Activated T-cell treated with anti-CD3 and anti-CD28 coated beads, Interleukin-2, amount 50 U/mL, for 4 hours (primary cell): ENCODE measurements at regions not wholly inside any gene's neighbourhood (a gene's known extent, or its start where the extent isn't known, plus 50 kb on each side); places are given as distances from the start of the nearest gene placed in this dataset.

Experiments
- ATAC-seq, 2 donors: fragments of 200-7000 bp; cut with Tn5 transposase; one replicate each; pipeline ENCODE4 v1.10.0; 2021
- DNase-seq: peaks from one replicate; pipeline ENCODE4 v3.0.0-alpha.2; 2020
- H3K27me3 Mint-ChIP-seq: one replicate; pipeline ENCODE4 v1.8.0; 2021; ENCODE audit warnings: low read depth, mixed read lengths
- H3K36me3 Mint-ChIP-seq: one replicate; pipeline ENCODE4 v1.8.0; 2022; ENCODE audit warnings: mixed read lengths; ENCODE audit not compliant: insufficient read depth
- H3K4me1 Mint-ChIP-seq: one replicate; pipeline ENCODE4 v1.8.0; 2021; ENCODE audit warnings: low read depth, mixed read lengths
- H3K4me3 Mint-ChIP-seq: one replicate; pipeline ENCODE4 v1.8.0; 2021; ENCODE audit warnings: mild to moderate bottlenecking, moderate library complexity, mixed read lengths
- H3K9me3 Mint-ChIP-seq: one replicate; pipeline ENCODE4 v1.8.0; 2021; ENCODE audit warnings: mixed read lengths

DNA sequence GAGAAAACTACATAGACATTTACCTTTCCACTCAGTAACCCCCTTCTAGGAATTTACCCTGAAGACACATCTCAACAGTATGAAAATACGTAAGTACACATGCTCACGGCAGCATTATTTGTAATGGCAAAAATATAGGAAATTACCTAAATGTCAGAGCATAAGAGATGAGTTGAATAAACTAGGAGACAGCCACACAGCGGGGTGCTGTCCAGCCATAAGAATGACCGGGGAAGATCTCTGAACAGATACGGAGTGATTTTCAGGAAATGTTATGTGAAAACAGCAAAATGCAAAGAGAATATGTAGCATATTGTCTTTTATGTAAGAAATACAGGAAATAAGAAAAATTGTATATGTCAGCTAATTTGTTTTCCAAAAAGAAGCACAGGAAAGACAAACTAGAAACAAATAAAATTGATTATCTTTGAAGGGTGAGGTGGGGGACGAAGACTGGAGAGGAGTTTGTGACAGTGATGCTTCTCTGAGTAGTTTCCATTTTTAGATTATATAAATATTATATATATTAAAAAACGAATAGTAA is 195.4 kb downstream of the HAUS1 start:
- no peak for DNase-seq
- H3K9me3 Mint-ChIP-seq: no peaks in the 10 kb centered on the region
- H3K4me3 Mint-ChIP-seq: no peak overlapping the region
- no peaks in the 10 kb centered on the region for H3K36me3 Mint-ChIP-seq
- H3K4me1 Mint-ChIP-seq: peaks cover 6% of the 10 kb centered on the region
- ATAC-seq: no peak
- H3K27me3 Mint-ChIP-seq: peaks cover 11% of the 10 kb centered on the region

DNA sequence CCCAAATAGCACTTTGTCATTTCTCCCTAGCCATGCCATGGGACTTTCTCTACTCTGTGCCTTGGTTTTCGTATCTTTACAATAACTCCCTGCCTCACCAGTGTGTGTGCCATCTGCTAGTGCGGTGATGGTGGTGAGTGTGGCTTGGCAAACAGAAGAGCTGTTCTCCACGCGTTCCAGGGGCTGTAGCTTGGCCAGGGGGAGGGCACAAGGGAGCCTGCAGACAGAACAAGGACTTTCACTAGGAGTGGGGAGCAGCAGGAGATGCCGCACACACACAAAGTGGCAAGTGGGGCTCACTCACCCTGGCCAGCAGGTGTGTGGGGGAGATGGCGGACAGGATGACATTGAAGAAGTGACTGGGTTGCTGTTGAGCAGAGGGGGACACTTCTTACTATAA is 196.9 kb downstream of the HAUS1 start:
- Mint-ChIP-seq H3K4me3 (no peak overlapping the region), H3K27me3 (peaks cover 11% of the 10 kb centered on the region), H3K9me3 (peaks cover 2% of the 10 kb centered on the region), H3K4me1 (peaks cover 6% of the 10 kb centered on the region), H3K36me3 (no peaks in the 10 kb centered on the region)
- ATAC-seq: no peak
- no peak for DNase-seq

DNA sequence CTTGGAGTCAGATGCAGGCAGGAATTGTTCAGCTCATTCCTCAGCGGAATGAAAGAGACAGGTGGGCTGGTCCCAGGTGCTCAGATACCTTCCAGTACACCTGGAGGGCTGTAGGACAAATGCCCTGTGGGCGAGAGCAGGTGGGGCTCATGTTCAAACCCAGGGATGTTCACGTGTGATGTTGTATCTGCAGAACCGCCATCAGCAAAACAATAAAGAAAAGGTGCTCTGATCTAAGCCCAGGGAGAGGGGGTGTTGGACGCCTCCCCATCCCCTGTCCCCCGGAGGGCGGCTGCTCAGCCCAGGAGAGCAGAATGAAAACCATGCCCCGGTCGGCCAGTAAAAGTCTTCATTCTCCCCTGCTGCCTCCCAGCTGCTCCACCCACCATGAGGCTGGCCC is 197.4 kb downstream of the HAUS1 start:
- peaks cover 5% of the 10 kb centered on the region for H3K9me3 Mint-ChIP-seq
- ATAC-seq: no peak
- peaks cover 6% of the 10 kb centered on the region for H3K4me1 Mint-ChIP-seq
- peaks cover 11% of the 10 kb centered on the region for H3K27me3 Mint-ChIP-seq
- no peak for DNase-seq
- H3K36me3 Mint-ChIP-seq: peaks cover 2% of the 10 kb centered on the region
- H3K4me3 Mint-ChIP-seq: no peak overlapping the region

DNA sequence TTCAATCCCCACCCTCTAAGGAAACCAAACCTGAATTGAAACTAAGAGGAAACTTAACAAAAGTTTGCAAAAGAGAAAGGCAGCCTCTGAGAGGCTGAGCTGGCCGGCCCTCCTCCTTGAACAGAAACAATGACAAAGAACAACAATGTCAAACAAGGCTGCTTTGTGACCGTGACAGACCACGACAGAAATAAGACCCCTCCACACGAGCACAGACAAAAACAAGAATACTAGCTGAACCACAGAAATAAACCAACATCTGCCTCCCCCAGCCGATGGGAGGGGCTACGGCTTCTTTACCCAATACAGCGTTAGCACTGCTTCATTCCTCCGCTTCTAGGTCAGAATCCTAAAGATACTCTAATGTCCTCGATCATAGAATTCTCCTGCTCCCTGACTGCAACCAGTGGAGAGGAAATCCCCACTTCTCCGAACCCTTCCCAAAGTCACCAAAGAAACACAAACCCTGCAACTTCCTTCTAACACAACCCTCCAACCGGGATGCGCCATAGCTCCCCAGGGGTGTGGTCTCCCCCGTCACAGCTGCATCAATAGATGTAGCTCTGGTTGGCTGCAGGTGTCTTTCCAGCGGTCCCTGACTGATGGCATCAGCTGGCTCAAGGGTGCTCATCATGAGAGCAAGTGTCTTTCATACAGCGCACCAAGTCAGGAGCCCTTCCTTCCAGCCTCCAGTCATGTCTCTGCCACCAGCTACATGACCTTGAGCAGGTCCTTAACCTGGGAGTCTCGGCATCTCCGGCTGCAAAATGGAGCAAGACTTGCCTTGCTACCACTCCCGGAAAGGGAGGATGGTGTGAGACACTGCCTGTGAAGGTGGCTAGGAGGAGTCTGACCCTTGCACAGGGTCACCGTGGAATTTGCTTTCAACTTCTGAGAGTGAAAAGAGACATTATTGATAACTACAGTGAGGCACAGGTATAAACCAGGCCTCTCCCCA is 198.6 kb downstream of the HAUS1 start:
- Mint-ChIP-seq H3K4me3 (peak overlapping the region; percentile 34), H3K9me3 (peaks cover 14% of the 10 kb centered on the region), H3K36me3 (peaks cover 2% of the 10 kb centered on the region), H3K27me3 (peaks cover 11% of the 10 kb centered on the region), H3K4me1 (peaks cover 4% of the 10 kb centered on the region)
- ATAC-seq (no peak), DNase-seq (no peak)

DNA sequence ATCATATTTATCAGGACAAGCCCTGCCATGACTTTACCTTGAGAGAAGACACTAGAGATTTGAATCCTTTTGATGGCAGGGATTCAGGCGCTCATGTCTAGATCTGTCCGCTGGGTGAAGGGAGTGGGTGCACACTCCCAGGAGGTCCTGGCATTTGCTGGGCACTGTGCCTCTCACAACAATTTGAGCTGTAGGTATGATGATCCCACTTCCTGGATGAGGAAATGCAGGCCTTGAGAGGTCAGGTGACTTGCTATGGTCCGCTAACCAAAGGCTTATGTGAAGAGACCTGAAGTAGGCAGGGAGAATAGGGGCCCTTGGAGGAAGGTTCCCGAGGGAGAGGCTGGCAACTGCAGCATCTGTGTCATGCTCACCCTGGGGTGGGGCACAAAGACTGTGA is 206.1 kb downstream of the HAUS1 start:
- ATAC-seq (no peak), DNase-seq (no peak)
- Mint-ChIP-seq H3K36me3 (peaks cover 2% of the 10 kb centered on the region), H3K4me3 (no peak overlapping the region), H3K9me3 (peaks cover 14% of the 10 kb centered on the region), H3K27me3 (peaks cover 2% of the 10 kb centered on the region), H3K4me1 (no peaks in the 10 kb centered on the region)

DNA sequence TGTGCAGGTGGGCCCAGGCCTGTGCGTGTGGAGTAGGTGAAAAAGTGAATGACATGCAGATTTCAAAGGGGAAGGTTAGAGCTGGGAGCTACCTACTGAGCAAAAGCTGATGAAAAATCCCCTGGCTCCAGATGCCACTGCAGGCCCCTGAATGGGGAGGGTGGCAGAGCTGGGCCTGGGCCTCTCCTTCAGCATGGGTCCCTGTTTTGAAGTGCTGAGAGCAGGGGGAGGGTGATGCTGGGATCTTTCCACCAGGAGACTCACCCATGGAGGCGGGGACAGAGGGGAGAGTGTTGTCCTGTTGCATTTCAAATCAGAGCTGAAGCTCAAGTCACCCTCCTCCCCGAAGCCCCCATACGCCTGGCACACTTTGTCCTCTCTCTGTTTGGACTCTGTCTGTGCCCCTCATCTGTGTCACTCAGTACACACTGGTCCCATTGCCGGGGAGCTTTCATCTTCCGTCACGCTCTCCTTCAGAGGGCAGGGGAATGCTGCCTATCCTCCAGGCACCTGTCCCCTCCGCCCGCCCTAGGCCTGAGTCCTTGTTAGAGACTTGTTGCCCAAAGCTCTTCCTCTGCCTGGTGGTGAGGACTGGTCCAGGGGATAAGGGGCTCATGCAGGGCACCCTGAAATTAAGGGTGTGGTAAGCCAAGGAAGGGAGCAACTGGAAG is 206.6 kb downstream of the HAUS1 start:
- H3K4me3 Mint-ChIP-seq: no peak overlapping the region
- DNase-seq: no peak
- peaks cover 2% of the 10 kb centered on the region for H3K36me3 Mint-ChIP-seq
- H3K27me3 Mint-ChIP-seq: peaks cover 2% of the 10 kb centered on the region
- ATAC-seq: no peak
- H3K4me1 Mint-ChIP-seq: no peaks in the 10 kb centered on the region
- H3K9me3 Mint-ChIP-seq: peaks cover 14% of the 10 kb centered on the region

DNA sequence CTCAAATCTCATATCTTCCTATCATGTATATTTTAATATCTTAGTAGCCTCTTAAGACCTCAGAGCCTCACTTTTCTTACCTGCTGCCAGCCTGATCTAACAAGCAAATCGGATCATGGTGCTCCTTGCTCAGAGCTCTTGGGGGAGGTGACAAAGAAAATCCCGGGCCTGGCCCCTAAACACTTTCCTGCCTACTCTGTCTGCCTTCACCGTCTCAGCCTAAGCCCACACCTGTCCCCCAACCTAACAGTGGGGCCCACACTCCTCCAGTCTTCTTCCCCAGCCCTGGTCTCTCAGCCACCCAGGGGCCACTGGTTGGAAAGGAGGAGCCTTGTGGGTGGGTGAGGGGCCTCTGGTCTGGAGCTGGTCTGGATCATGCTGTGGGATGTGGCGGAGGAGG is 207.3 kb downstream of the HAUS1 start:
- ATAC-seq (no peak), DNase-seq (no peak)
- Mint-ChIP-seq H3K36me3 (no peaks in the 10 kb centered on the region), H3K4me3 (no peak overlapping the region), H3K27me3 (peaks cover 2% of the 10 kb centered on the region), H3K9me3 (peaks cover 9% of the 10 kb centered on the region), H3K4me1 (no peaks in the 10 kb centered on the region)

DNA sequence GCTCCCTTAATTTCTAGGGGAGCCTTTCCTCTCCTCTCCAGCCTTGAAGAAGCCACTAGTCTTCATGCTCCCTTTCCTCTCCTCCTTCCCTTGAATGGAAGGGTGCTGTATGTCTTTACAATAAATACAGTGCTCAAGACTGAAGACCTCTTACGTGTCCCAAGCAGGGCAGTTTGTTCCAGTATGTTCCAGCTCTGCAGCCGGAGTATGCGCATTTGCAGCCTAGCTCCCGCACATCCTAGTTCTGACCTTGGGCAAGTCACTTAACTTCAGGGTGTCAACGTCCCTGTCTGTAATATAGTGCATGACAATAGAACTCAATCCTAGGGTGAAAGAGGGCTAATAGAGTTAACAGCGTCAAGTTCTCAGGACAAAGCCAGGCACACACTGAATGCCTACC is 208.0 kb downstream of the HAUS1 start:
- H3K36me3 Mint-ChIP-seq: no peaks in the 10 kb centered on the region
- no peak overlapping the region for H3K4me3 Mint-ChIP-seq
- DNase-seq (no peak), ATAC-seq (no peak)
- H3K27me3 Mint-ChIP-seq: peaks cover 2% of the 10 kb centered on the region
- H3K4me1 Mint-ChIP-seq: no peaks in the 10 kb centered on the region
- H3K9me3 Mint-ChIP-seq: peaks cover 5% of the 10 kb centered on the region

DNA sequence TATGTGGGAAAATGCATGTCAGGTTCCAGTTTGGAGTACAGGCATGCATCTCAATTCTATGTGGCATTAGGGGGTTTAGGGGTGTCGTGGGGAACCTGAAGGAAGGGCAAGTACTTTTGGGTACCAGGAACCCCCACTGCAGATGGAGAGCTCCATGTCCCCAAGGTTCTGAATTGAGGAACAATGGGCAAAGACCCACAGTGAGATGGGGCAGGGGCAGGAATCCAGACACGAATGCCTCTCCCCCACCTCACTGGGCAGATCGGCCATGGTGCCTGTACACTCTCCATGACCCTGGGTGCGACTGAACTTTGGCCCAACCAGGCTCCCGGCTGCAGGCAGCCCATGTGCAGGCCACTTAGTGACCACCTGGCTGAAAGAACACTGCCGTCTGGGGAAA is 209.3 kb downstream of the HAUS1 start:
- no peaks in the 10 kb centered on the region for H3K9me3 Mint-ChIP-seq
- ATAC-seq (no peak), DNase-seq (no peak)
- no peaks in the 10 kb centered on the region for H3K36me3 Mint-ChIP-seq
- no peaks in the 10 kb centered on the region for H3K4me1 Mint-ChIP-seq
- H3K27me3 Mint-ChIP-seq: peaks cover 2% of the 10 kb centered on the region
- H3K4me3 Mint-ChIP-seq: no peak overlapping the region

DNA sequence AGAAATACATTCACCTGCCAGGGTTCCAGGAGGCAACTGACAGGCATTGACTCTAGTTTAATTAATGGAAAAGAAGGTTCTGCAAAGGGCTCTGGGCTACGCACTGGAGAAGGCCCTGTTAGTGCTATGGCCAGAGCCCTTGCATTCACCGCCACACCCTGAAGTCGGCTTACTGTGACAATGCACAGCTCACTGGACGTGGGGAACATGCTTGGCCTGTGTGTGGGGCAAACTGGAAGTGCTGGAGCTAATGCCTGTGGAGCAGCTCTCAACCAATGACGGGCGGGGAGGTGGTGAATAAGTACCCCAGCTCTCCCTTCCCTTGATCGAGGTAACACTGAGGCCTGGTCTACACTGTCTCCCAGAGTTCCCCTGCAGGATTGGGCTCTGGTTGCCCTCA is 209.8 kb downstream of the HAUS1 start:
- H3K4me1 Mint-ChIP-seq: no peaks in the 10 kb centered on the region
- no peaks in the 10 kb centered on the region for H3K36me3 Mint-ChIP-seq
- H3K9me3 Mint-ChIP-seq: no peaks in the 10 kb centered on the region
- peaks cover 2% of the 10 kb centered on the region for H3K27me3 Mint-ChIP-seq
- ATAC-seq (no peak), DNase-seq (no peak)
- no peak overlapping the region for H3K4me3 Mint-ChIP-seq

DNA sequence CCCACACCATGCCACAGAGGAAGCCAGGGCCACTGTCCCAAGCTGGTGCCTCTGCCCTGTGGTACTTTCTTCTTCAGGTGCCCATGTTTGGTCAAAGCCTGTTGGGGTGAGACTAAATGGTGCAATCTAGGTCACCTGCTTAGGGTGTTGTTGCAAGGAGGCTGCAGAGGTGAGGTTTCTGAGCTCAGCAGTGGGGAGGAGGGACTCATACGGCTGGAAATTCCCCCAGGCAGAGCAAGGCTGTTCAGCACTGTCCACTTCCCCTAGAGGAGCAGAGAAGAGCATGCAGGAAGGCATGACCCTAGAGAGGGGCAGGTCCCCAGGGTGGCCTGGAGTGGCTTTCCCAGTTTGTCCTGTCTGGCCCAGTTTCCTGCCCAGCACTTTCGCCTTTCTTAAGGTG is 211.0 kb downstream of the HAUS1 start:
- Mint-ChIP-seq H3K27me3 (peaks cover 2% of the 10 kb centered on the region), H3K36me3 (no peaks in the 10 kb centered on the region), H3K4me3 (no peak overlapping the region), H3K9me3 (no peaks in the 10 kb centered on the region), H3K4me1 (no peaks in the 10 kb centered on the region)
- peak in 1 of 2 donors; percentile 21 for ATAC-seq
- DNase-seq: no peak

DNA sequence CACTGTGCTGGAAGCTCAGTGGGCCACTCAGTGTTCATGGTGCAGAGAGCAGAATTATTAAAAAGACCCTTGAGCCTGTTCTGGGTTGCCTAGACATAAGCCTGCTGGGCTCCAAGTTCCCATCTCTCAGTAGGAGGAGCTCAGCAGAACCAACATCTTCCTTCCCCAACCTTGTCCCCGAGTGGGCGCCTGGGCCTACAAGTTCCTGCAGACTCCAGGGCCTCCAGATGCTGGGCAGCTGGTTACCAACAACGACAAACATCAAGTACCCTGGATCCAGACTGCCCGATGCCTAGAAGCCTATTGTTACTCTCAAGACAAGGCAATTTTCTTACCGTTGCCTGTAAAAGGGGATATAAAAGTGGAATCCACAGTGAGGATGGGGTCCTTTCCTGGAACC is 214.2 kb downstream of the HAUS1 start:
- no peak overlapping the region for H3K4me3 Mint-ChIP-seq
- DNase-seq: no peak
- no peaks in the 10 kb centered on the region for H3K36me3 Mint-ChIP-seq
- no peaks in the 10 kb centered on the region for H3K9me3 Mint-ChIP-seq
- no peaks in the 10 kb centered on the region for H3K4me1 Mint-ChIP-seq
- ATAC-seq: no peak
- H3K27me3 Mint-ChIP-seq: peaks cover 1% of the 10 kb centered on the region

DNA sequence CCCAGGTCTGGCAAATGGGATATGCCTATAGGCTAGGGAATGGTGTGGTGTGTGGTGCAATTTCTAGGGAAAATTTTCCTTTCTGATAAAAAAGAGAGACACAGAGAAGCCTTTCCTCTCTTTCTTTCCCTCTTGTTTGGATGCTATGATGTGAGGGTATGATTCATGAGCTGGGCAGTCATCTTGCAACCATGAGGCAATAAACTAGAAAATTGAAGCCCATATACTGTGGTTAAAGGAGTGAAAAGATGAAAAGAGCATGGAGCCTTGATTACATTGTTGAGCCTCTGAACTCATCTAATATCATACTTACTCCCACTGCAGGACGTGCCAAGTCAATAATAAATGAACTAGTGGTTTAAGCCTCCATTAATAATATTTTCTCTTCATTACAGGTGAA is 215.6 kb downstream of the HAUS1 start:
- DNase-seq (no peak), ATAC-seq (peak in 1 of 2 donors; percentile 35)
- Mint-ChIP-seq H3K36me3 (no peaks in the 10 kb centered on the region), H3K4me3 (no peak overlapping the region), H3K9me3 (no peaks in the 10 kb centered on the region), H3K27me3 (peaks cover 1% of the 10 kb centered on the region), H3K4me1 (no peaks in the 10 kb centered on the region)

DNA sequence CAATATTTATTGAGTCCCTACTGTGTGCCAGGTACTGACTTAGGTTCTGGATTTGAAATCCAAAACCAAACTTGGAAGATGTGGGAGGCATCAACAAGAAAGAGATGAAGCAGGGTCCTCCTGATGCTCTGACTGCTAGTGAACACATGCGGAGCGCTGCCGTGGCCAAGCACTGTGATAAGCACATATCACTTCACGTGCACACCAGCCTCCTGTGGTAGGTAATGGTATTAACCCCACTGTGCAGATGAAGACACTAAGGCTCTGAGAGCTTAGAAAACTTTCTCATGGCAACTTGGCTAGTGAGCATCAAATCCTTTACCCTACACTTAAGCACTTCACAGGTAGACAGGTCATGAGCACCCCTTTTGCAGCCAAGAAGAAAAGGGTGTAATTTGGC is 216.1 kb downstream of the HAUS1 start:
- no peak for ATAC-seq
- DNase-seq: no peak
- H3K27me3 Mint-ChIP-seq: peaks cover 1% of the 10 kb centered on the region
- H3K9me3 Mint-ChIP-seq: no peaks in the 10 kb centered on the region
- H3K4me3 Mint-ChIP-seq: no peak overlapping the region
- H3K4me1 Mint-ChIP-seq: no peaks in the 10 kb centered on the region
- no peaks in the 10 kb centered on the region for H3K36me3 Mint-ChIP-seq
